Bronchial epithelial cell (primary cell): ENCODE measurements at regions not wholly inside any gene's neighbourhood (a gene's known extent, or its start where the extent isn't known, plus 50 kb on each side); places are given as distances from the start of the nearest gene placed in this dataset.

Experiments used
- DNase-seq: peaks from one replicate; pipeline ENCODE4 v3.0.0-alpha.2; 2010; ENCODE audit warnings: low read depth
- FAIRE-seq: peaks from 2 replicates; lab custom pipeline; 2011; peaks lifted over from hg19 to GRCh38; lab: Jason Lieb, UNC
- H3K27me3 ChIP-seq: 2 replicates; pipeline ENCODE4 v1.5.1; 2011; ENCODE audit warnings: low read length; ENCODE audit not compliant: control insufficient read depth, insufficient read depth
- H3K36me3 ChIP-seq: 2 replicates; pipeline ENCODE4 v1.5.1; 2011; ENCODE audit warnings: low read length; ENCODE audit not compliant: control insufficient read depth, insufficient read depth
- H3K4me3 ChIP-seq: 2 replicates; pipeline ENCODE4 v1.5.1; 2011; ENCODE audit warnings: mild to moderate bottlenecking, low read depth, low read length, control low read depth
- CTCF ChIP-seq: IDR thresholded peaks from 2 replicates; pipeline ENCODE4 v1.5.1; 2011; ENCODE audit warnings: mild to moderate bottlenecking, moderate library complexity, low read length, control low read depth, inconsistent platforms; ENCODE audit not compliant: insufficient read depth, severe bottlenecking

DNA sequence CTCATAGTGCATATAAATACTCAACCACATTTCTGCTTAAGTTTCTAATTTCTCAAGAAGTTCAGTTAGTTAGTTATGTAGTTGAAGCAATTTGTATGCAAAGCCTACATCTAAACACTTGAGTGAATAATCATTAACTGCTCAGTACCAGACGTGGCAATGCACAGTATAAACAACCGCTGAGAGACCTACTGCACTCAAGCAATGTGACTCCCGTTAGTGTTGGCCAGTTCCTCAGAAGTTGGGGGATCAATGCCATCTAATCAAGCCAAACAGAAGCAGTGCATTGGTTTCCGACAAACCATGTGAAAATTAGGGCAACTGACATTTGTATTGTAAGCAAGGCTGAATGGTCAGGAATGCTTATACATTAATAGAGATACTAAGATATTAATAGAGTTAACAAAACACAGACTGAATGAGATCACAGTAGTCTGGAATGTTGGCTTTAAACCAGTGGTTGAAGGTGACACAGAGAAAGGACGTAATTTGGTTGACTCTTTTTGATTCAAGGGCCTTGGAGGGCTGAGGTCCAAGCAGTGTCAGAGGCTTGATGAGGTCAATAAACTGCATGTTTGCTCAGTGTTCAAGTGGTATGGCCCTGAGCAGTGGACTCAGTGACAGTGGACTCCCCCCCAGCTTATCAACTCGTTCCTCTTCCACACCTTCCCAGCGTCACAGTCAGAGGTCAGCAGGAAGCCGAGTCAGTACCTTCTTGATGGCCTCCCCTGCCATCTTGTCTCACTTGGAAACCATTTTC is 255.5 kb downstream of the CTH start:
- FAIRE-seq (no peak), DNase-seq (no peak)
- Histone ChIP-seq H3K36me3 (no peaks in the 10 kb centered on the region), H3K4me3 (no peak overlapping the region), H3K27me3 (no peaks in the 10 kb centered on the region)
- no peak for TF ChIP-seq CTCF

GRCh38 chr1:70667494-70668170 is 256.6 kb downstream of the CTH start:
- Histone ChIP-seq H3K4me3 (no peak overlapping the region), H3K36me3 (no peaks in the 10 kb centered on the region), H3K27me3 (no peaks in the 10 kb centered on the region)
- DNase-seq: no peak
- peak; percentile 13 for FAIRE-seq
- TF ChIP-seq CTCF: no peak

GRCh38 chr1:70671006-70671405 is 259.9 kb downstream of the CTH start:
- no peaks in the 10 kb centered on the region for H3K27me3 ChIP-seq

GRCh38 chr1:70672442-70672888 is 261.4 kb downstream of the CTH start:
- DNase-seq (no peak), FAIRE-seq (no peak)
- Histone ChIP-seq H3K27me3 (no peaks in the 10 kb centered on the region), H3K36me3 (no peaks in the 10 kb centered on the region), H3K4me3 (no peak overlapping the region)
- TF ChIP-seq CTCF: no peak

More at GRCh38 chr1:70671006-70671405, 259.9 kb downstream of the CTH start:
- Histone ChIP-seq H3K4me3 (no peak overlapping the region), H3K36me3 (no peaks in the 10 kb centered on the region)
- no peak for TF ChIP-seq CTCF
- DNase-seq (no peak), FAIRE-seq (no peak)

- no peaks in the 10 kb centered on the region for H3K27me3 ChIP-seq
- no peak for DNase-seq
- no peak for FAIRE-seq
- no peak overlapping the region for H3K4me3 ChIP-seq
- no peaks in the 10 kb centered on the region for H3K36me3 ChIP-seq
- TF ChIP-seq CTCF: no peak
Observed at GRCh38 chr1:70674941-70675685, 264.0 kb downstream of the CTH start.
